PFSK-1 (cell line): ENCODE measurements at regions not wholly inside any gene's neighbourhood (a gene's known extent, or its start where the extent isn't known, plus 50 kb on each side); places are given as distances from the start of the nearest gene placed in this dataset.

Experiments used
- FOXP2 ChIP-seq: optimal IDR thresholded peaks from 2 replicates; pipeline ENCODE3; 2011; ENCODE audit warnings: borderline replicate concordance, control low read depth, inconsistent platforms; ENCODE audit not compliant: insufficient read depth; ENCODE audit errors: extremely low read length, extremely low read depth
- POLR2AphosphoS5 ChIP-seq: IDR thresholded peaks from 2 replicates; pipeline ENCODE4 v1.6.1; 2012; ENCODE audit warnings: low read depth, mild to moderate bottlenecking, control low read depth, low read length, moderate library complexity
- SIN3A ChIP-seq: IDR thresholded peaks from 2 replicates; pipeline ENCODE4 v1.6.1; 2012; ENCODE audit warnings: mild to moderate bottlenecking, low read length, moderate library complexity, borderline replicate concordance; ENCODE audit not compliant: insufficient read depth
- TAF1 ChIP-seq: IDR thresholded peaks from 2 replicates; pipeline ENCODE4 v1.6.1; 2012; ENCODE audit warnings: low read length, control low read depth, borderline replicate concordance; ENCODE audit not compliant: insufficient read depth
- TF ChIP-seq, protein P1 (sequence below), 2 experiments: IDR thresholded peaks; 2 replicates each; pipeline versions ENCODE4 v1.6.1 to v1.8.0; 2011 to 2012; ENCODE audit warnings: low read depth in 2 of 2, low read length in 2 of 2, control low read depth in 1 of 2, inconsistent platforms in 1 of 2, mild to moderate bottlenecking in 1 of 2, moderate library complexity in 1 of 2; ENCODE audit not compliant: insufficient read depth in 1 of 2

DNA sequence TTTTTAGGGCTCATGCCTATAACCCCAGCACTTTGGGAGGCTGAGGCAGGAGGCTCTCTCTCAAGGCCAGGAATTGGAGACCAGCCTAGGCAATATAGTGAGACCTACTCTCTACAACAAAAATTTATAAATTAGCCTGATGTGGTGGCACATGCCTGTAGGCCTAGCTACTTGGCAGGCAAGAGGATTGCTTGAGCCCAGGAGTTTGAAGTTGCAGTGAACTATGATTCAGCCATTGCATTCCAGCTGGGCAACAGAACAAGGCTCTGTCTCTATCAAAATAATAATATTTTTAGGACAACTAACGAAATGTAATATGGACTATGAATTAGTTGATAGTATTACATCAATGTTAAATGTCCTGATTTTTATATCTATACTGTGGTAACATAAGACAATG is 68.8 kb upstream of the ARID1A start:
- TF ChIP-seq SIN3A (no peak), TAF1 (no peak), FOXP2 (no peak)

DNA sequence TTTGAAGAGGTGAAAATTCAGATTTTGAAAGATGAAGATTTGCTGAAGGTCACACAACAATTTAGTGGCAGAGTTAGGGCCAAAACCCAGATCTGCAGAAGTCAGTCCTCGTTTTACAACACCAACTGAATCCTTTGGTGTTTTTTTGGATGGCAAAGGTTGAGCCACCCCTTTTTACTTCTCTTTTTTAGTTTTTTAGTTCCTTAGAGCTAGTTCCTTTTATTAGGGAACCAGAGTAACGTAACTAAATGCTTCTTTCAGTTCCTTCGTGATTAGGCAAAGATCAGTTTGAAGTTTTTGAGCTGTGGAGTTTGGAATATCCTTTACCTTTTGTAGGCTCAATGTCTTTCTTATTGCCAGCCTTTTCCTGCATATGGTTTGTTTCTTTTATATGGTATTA is 67.9 kb upstream of the ARID1A start:
- TF ChIP-seq, protein P1, sequence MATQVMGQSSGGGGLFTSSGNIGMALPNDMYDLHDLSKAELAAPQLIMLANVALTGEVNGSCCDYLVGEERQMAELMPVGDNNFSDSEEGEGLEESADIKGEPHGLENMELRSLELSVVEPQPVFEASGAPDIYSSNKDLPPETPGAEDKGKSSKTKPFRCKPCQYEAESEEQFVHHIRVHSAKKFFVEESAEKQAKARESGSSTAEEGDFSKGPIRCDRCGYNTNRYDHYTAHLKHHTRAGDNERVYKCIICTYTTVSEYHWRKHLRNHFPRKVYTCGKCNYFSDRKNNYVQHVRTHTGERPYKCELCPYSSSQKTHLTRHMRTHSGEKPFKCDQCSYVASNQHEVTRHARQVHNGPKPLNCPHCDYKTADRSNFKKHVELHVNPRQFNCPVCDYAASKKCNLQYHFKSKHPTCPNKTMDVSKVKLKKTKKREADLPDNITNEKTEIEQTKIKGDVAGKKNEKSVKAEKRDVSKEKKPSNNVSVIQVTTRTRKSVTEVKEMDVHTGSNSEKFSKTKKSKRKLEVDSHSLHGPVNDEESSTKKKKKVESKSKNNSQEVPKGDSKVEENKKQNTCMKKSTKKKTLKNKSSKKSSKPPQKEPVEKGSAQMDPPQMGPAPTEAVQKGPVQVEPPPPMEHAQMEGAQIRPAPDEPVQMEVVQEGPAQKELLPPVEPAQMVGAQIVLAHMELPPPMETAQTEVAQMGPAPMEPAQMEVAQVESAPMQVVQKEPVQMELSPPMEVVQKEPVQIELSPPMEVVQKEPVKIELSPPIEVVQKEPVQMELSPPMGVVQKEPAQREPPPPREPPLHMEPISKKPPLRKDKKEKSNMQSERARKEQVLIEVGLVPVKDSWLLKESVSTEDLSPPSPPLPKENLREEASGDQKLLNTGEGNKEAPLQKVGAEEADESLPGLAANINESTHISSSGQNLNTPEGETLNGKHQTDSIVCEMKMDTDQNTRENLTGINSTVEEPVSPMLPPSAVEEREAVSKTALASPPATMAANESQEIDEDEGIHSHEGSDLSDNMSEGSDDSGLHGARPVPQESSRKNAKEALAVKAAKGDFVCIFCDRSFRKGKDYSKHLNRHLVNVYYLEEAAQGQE (IDR thresholded peaks at IDR 0.05; ENCODE audit: insufficient read depth in 1 of 2, low read depth in 2 of 2, low read length in 2 of 2) = no peak
- TF ChIP-seq SIN3A (no peak), POLR2AphosphoS5 (no peak), TAF1 (no peak), FOXP2 (no peak)

DNA sequence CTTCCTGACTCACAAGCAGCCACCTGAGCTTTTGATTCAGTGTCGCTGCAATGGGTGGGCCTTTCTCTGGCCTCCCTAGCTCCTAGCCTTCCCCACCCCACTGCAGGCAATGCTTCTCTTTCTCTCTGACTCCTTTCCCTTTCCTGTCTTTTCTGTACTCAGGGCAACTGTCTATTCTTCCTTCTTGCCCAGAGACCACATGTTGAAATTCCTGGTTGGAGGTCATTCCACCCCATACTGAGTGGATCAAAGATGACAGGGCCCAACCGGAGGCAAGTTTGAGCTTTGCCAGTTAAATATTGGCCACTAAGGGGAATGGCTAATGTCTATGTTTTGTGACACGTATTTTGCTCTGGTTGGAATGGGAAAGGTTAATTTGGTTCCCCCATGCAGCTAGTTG is 65.2 kb upstream of the ARID1A start:
- TF ChIP-seq TAF1 = no peak
- no peak for TF ChIP-seq SIN3A
- TF ChIP-seq FOXP2 = no peak
- TF ChIP-seq, protein P1 (IDR thresholded peaks at IDR 0.05; ENCODE audit: insufficient read depth in 1 of 2, low read depth in 2 of 2, low read length in 2 of 2) = no peak
- no peak for TF ChIP-seq POLR2AphosphoS5

DNA sequence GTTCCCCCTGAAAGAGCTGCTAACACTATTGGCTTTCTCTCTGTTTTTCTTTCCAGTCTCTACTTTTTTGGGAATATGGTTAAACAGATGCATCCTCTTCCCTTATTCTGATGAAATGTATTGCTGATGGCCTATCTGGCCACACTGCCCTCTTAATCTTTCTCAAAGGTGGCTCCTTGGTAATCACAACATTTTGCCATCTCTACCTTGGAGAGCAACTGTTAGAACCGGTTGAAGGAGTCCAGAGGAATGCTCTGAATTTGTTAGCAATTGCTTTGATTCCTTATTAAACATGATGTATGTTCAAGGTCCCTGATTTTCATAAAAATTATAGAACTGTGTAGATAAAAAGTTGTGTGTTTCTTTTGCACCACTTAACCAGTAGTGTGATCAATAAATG is 50.1 kb upstream of the ARID1A start:
- TF ChIP-seq SIN3A = no peak
- TF ChIP-seq, protein P1 (IDR thresholded peaks at IDR 0.05; ENCODE audit: insufficient read depth in 1 of 2, low read depth in 2 of 2, low read length in 2 of 2) = peak in 1 of 2 experiments; percentile 72; a peak in 2 of 4 replicates
